IPS-18a (cell line): ENCODE measurements at regions not wholly inside any gene's neighbourhood (a gene's known extent, or its start where the extent isn't known, plus 50 kb on each side); places are given as distances from the start of the nearest gene placed in this dataset.
"Not testable (repeated sequence)": the region's sequence is repeated elsewhere in the genome, so short reads cannot be mapped to it uniquely, and the experiment has no call there.

Experiments used
- H3K27ac ChIP-seq: one replicate; pipeline ENCODE4 v1.5.1; 2013; ENCODE audit warnings: low read length
- H3K27me3 ChIP-seq: one replicate; pipeline ENCODE4 v1.6.1; 2013; ENCODE audit warnings: mild to moderate bottlenecking, low read length; ENCODE audit not compliant: control insufficient read depth, insufficient read depth
- H3K36me3 ChIP-seq: one replicate; pipeline ENCODE4 v1.6.1; 2013; ENCODE audit warnings: low read depth, low read length; ENCODE audit not compliant: control insufficient read depth
- H3K4me1 ChIP-seq: one replicate; pipeline ENCODE4 v1.6.1; 2013; ENCODE audit warnings: low read depth, low read length; ENCODE audit not compliant: control insufficient read depth
- H3K4me3 ChIP-seq: one replicate; pipeline ENCODE4 v1.5.1; 2013; ENCODE audit warnings: low read length
- H3K9ac ChIP-seq: one replicate; pipeline ENCODE4 v1.6.1; 2013; ENCODE audit warnings: mild to moderate bottlenecking, low read length, moderate library complexity
- H3K9me3 ChIP-seq: one replicate; pipeline ENCODE4 v1.6.1; 2013; ENCODE audit warnings: low read depth, low read length; ENCODE audit not compliant: control insufficient read depth

- H3K27me3 ChIP-seq: no peaks in the 10 kb centered on the region
- H3K9ac ChIP-seq: no peak overlapping the region
- H3K27ac ChIP-seq: no peak overlapping the region
- H3K9me3 ChIP-seq: no peaks in the 10 kb centered on the region
- no peaks in the 10 kb centered on the region for H3K36me3 ChIP-seq
- no peak overlapping the region for H3K4me3 ChIP-seq
- H3K4me1 ChIP-seq: no peaks in the 10 kb centered on the region
Measured at GRCh38 chr4:3911252-3911856, 145.2 kb downstream of the ADRA2C start.

DNA sequence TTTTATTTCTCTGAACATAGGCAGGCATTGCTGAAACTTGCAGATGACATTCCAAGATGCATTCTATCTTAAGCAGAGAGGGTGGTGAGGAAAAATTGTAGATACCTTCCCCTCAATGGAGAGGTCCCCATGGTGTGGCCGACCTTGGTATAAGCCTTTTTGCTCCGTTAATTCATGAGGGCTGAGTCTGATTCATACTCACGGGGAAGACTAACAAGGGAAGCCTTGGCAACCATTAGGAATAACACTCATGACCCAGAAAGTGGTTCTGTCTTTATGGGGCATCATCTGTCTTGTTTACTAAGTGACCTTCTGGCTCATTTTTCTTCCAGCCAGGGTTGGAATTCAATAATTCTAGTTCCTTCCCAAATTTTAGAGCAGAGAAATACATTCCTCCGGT is 148.3 kb downstream of the ADRA2C start:
- H3K36me3 ChIP-seq, H3K27ac ChIP-seq, H3K9ac ChIP-seq, H3K4me1 ChIP-seq, H3K4me3 ChIP-seq, H3K9me3 ChIP-seq, H3K27me3 ChIP-seq: not testable (repeated sequence)

GRCh38 chr4:3919509-3919908 is 153.3 kb downstream of the ADRA2C start:
- not testable (repeated sequence) for H3K9ac ChIP-seq, H3K27ac ChIP-seq, H3K4me3 ChIP-seq, H3K36me3 ChIP-seq, H3K27me3 ChIP-seq, H3K4me1 ChIP-seq, H3K9me3 ChIP-seq

DNA sequence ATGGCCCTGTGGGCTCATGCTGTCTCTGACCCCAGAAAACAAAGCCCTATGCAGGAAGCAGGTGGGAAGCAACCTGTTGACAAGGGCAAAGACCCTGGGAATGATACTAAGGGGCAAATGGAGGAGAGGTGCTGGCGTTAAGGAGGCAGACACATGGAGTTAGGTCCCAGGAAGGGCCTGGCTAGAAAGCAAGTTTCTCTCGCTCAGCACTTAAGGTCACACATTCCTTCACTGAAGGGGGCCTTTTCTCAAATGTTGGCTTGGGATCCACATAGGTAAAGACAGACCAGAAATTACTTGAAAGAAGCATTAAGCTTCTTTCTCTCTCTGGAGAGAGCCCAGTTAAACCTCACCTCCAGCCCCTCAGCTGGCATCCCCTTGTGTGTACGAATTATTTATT is 155.7 kb downstream of the ADRA2C start:
- H3K36me3 ChIP-seq, H3K9ac ChIP-seq, H3K27me3 ChIP-seq, H3K27ac ChIP-seq, H3K4me1 ChIP-seq, H3K9me3 ChIP-seq, H3K4me3 ChIP-seq: not testable (repeated sequence)

- not testable (repeated sequence) for H3K4me3 ChIP-seq, H3K9ac ChIP-seq, H3K27me3 ChIP-seq, H3K27ac ChIP-seq, H3K9me3 ChIP-seq, H3K36me3 ChIP-seq, H3K4me1 ChIP-seq
Measured at GRCh38 chr4:3925841-3926240, 159.7 kb downstream of the ADRA2C start.

GRCh38 chr4:3926271-3926670 is 160.1 kb downstream of the ADRA2C start:
- H3K36me3 ChIP-seq, H3K9ac ChIP-seq, H3K4me3 ChIP-seq, H3K27me3 ChIP-seq, H3K9me3 ChIP-seq, H3K4me1 ChIP-seq, H3K27ac ChIP-seq: not testable (repeated sequence)

DNA sequence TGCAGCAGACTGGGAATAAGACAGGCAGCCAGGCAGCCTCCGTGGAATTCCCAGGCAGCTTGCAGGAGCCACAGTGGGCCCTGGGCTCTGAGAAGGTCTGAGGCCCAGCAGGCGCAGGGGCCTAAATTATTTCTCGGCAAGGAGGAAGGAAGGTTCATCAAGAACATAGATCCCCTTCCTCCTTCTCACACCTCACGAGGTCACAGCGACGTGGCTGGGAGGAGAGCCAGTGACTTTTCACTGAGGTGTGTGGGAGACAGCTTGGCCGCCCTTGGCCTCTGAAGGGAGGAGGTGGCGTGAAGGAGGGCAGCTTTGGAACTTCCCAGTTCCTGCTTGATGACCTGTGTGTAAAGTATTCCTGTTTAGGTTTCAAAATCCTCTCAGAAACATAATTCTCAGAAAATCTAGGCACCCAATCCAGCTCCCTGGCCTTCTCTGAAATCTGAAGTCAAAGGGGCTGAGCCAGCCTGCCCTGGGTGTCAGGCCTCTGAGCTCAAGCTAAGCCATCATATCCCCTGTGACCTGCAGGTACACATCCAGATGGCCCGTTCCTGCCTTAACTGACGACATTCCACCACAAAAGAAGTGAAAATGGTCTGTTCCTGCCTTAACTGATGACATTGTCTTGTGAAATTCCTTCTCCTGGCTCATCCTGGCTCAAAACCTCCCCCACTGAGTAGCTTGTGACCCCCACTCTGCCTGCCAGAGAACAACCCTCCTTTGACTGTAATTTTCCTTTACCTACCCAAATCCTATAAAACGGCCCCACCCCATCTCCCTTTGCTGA is 161.0 kb downstream of the ADRA2C start:
- H3K4me1 ChIP-seq, H3K4me3 ChIP-seq, H3K9me3 ChIP-seq, H3K27ac ChIP-seq, H3K36me3 ChIP-seq, H3K9ac ChIP-seq, H3K27me3 ChIP-seq: not testable (repeated sequence)

DNA sequence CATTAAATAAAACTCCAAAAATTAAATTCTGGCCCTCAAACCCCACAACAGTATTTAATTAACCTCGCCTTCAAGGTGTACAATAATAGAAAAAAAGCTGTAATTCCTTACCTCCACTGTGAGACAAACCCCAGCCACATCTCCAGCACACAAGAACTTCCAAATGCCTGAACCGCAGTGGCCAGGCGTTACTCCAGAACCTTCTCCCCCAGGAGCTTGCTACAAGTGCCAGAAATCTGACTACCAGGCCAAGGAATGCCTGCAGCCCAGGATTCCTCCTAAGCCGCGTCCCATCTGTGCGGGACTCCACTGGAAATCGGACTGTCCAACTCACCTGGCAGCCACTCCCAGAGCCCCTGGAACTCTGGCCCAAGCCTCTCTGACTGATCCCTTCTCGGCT is 163.2 kb downstream of the ADRA2C start:
- H3K9ac ChIP-seq, H3K36me3 ChIP-seq, H3K27me3 ChIP-seq, H3K4me3 ChIP-seq, H3K9me3 ChIP-seq, H3K27ac ChIP-seq: not testable (repeated sequence)
- H3K4me1 ChIP-seq: peaks cover 13% of the 10 kb centered on the region

DNA sequence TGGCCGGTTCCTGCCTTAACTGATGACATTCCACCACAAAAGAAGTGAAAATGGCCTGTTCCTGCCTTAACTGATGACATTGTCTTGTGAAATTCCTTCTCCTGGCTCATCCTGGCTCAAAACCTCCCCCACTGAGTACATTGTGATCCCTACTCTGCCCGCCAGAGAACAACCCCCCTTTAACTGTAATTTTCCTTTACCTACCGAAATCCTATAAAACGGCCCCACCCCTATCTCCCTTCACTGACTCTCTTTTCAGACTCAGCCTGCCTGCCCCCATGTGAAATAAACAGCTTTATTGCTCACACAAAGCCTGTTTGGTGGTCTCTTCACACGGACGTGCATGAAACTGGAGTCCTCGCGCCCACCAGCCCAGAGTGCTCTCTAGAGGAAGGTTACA is 166.5 kb downstream of the ADRA2C start:
- H3K9ac ChIP-seq, H3K27me3 ChIP-seq, H3K4me1 ChIP-seq, H3K4me3 ChIP-seq, H3K9me3 ChIP-seq, H3K36me3 ChIP-seq: not testable (repeated sequence)
- peak overlapping the region; percentile 18 for H3K27ac ChIP-seq

DNA sequence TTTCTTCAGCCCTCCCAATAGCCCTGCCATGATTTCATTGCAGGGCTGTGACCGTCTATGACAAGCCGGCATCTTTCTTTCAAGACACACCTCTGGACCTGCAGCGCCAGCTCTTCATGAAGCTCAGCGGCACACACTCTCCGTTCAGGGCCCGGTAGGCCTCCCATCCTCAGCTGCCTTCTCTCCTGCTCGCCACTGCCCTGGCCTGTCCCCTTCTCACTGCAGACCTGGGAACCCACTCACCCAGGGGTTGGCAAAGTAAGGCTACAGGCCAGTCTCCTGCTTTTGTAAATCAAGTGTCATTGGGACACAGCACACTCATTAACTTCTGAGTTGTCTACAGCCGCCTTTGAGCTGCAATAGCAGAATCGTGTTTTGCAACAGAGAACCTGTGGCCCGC is 169.2 kb downstream of the ADRA2C start:
- H3K27me3 ChIP-seq, H3K9me3 ChIP-seq, H3K36me3 ChIP-seq, H3K9ac ChIP-seq, H3K27ac ChIP-seq, H3K4me3 ChIP-seq, H3K4me1 ChIP-seq: not testable (repeated sequence)

DNA sequence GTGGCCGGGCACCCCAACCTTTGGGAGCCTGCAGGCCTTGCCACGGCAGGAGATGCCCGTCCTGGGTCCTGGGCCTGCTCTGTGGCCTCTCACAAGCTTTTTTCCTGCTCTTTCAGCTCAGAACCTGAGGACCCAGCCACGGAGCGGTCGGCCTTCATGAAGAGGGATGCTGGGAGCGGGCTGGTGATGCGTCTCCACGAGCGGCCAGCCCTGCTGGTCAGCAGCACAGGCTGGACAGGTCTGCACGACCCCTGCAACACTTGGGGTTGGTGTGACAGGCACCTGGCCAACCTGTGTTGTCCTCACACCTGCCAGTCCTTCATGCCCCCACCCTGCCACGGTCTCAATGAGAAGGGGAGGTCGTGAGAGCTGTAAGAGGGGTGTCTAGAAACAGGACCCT is 170.0 kb downstream of the ADRA2C start:
- H3K36me3 ChIP-seq: no peaks in the 10 kb centered on the region
- no peak overlapping the region for H3K9ac ChIP-seq
- H3K27ac ChIP-seq: no peak overlapping the region

DNA sequence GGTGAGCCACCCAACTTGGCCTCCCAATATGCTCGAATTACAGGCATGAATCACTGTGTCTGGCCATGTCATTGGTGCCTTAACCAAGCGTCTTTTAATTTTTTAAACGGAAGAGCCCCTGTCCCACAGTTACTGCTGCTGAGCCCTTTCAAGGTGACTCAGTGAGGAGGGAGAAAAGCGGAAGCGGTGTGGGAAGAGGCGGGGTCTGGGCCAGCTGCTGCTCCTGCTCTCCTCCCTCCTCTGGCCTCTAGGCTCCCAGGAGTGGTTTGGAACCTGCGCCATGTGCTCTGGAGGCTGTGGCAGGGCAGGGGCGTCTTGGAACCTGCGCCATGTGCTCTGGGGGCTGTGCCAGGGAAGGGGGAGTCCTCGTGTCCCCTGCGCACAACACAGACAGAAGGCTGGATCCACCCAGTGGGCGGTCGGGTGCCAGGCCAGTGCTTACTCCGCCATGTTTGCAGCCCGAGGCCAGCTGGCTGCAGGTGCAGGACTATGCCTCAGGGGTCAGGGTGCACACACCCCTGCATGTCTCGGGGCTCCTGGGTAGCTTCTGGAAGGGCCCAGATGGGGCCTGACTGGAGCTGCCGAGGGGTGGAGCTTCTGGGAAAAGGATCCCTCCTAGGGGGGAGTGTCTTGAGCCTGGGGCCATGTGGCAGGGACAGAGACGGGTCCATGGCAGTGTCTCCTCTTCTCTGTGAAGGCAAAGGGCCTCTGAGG is 171.8 kb downstream of the ADRA2C start:
- not testable (repeated sequence) for H3K27me3 ChIP-seq, H3K36me3 ChIP-seq, H3K4me3 ChIP-seq, H3K27ac ChIP-seq, H3K9me3 ChIP-seq, H3K4me1 ChIP-seq, H3K9ac ChIP-seq

More for the DNA sequence above, 170.0 kb downstream of the ADRA2C start:
- Histone ChIP-seq H3K9me3 (no peaks in the 10 kb centered on the region), H3K4me3 (no peak overlapping the region), H3K4me1 (peaks cover 9% of the 10 kb centered on the region), H3K27me3 (no peaks in the 10 kb centered on the region)
